ENCODE measurements at regions not wholly inside any gene's neighbourhood (a gene's known extent, or its start where the extent isn't known, plus 50 kb on each side); places are given as distances from the start of the nearest gene placed in this dataset.

GRCh38 chr2:123453046-123453700, 571.9 kb upstream of the CNTNAP5 start:
- TF ChIP-seq, protein P1, sequence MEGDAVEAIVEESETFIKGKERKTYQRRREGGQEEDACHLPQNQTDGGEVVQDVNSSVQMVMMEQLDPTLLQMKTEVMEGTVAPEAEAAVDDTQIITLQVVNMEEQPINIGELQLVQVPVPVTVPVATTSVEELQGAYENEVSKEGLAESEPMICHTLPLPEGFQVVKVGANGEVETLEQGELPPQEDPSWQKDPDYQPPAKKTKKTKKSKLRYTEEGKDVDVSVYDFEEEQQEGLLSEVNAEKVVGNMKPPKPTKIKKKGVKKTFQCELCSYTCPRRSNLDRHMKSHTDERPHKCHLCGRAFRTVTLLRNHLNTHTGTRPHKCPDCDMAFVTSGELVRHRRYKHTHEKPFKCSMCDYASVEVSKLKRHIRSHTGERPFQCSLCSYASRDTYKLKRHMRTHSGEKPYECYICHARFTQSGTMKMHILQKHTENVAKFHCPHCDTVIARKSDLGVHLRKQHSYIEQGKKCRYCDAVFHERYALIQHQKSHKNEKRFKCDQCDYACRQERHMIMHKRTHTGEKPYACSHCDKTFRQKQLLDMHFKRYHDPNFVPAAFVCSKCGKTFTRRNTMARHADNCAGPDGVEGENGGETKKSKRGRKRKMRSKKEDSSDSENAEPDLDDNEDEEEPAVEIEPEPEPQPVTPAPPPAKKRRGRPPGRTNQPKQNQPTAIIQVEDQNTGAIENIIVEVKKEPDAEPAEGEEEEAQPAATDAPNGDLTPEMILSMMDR (IDR thresholded peaks at IDR 0.05) = no peak
- TF ChIP-seq POLR2A (IDR thresholded peaks at IDR 0.05) = no peak
- TF ChIP-seq EP300 (IDR thresholded peaks at IDR 0.05; ENCODE audit: low read depth) = no peak
